Left ventricle myocardium inferior (tissue), 1 donor: ENCODE measurements at regions not wholly inside any gene's neighbourhood (a gene's known extent, or its start where the extent isn't known, plus 50 kb on each side); places are given as distances from the start of the nearest gene placed in this dataset.
A peak's percentile ranks its signal among the peaks of the same experiment; 100 is the strongest.

Experiments
- DNase-seq: peaks from one replicate; pipeline ENCODE4 v3.0.0-alpha.2; 2020
- H3K27ac ChIP-seq: fragments of 200-600 bp; replicated peaks from 2 replicates; pipeline ENCODE4 v1.8.0; 2021
- H3K27me3 ChIP-seq: fragments of 200-600 bp; 2 replicates; pipeline ENCODE4 v1.8.0; 2021; ENCODE audit warnings: low read depth
- H3K36me3 ChIP-seq: fragments of 200-600 bp; 2 replicates; pipeline ENCODE4 v1.8.0; 2021
- H3K4me1 ChIP-seq: fragments of 200-600 bp; 2 replicates; pipeline ENCODE4 v1.8.0; 2021
- H3K4me3 ChIP-seq: fragments of 200-600 bp; 2 replicates; pipeline ENCODE4 v1.8.0; 2021; ENCODE audit warnings: mild to moderate bottlenecking, moderate library complexity
- H3K9me3 ChIP-seq: fragments of 200-600 bp; replicated peaks from 2 replicates; pipeline ENCODE4 v1.8.0; 2021
- intact Hi-C: fragments of 100-400 bp; cut with micrococcal nuclease; formaldehyde crosslinking; loops from one replicate; pipeline ENCODE4 v1.11.0; 2022
- TF ChIP-seq, protein P1 (sequence below): fragments of 200-600 bp; IDR thresholded peaks from 2 replicates; pipeline ENCODE4 v1.8.0; 2021; ENCODE audit warnings: antibody characterized with exemption, mild to moderate bottlenecking, borderline replicate concordance
- donor health status: DM: no; HTN: yes; CAD: no; lungs with severe emphysema.

DNA sequence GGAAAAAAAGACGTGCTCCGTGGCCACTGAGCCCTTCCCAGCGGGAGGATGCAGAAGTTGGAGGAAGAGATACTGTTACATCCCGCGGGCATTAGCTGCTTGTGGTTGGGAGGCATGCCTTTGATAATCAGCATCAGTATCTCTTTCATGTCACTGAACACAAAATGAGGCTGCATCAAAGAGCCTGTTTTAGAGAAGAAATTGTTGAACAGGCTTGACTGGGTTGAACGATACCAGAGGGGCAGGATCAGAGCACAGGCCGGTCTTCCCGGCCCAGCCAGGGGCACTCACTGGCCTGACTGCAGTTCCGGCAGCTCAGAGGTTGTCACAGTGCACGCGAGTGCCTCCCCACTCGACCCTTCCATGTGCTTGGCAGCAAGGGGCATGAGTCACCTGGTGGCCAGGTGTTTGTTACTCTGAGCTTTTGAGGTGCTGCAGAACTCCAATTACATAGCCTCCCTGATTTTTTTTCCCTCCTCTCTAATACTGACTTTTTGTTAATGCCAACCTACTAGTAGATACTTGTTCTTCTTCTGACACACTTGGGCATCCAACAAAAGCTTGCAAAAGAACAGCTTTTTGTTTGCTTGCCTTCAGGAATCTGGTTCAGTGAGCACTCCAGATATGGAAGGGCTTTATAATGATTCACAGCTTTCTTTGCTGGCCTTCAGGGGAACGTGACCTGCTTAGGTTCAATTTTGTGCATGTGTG, 121.6 kb downstream of the VAPA start:
- intact Hi-C loops = no loop called here

DNA sequence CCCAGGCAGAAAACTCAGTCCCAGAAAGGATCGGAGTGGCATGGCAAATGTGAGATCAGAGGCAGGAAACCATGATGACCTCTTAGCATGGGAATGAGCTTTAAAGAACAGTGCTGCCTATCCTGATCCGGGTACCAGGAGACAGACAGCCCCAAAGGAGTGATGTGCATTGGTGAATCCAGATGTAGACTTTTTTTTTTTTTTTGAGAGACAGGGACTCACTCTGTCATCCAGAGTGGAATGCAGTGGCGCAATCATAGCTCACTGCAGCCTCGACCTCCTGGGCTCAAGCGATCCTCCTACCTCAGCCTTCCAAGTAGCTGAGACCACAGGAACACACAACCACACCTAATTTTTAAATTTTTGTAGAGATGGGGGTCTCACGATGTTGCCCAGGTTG, 122.7 kb downstream of the VAPA start:
- H3K9me3 ChIP-seq = peaks cover 5% of the 10 kb centered on the region
- H3K36me3 ChIP-seq = no peaks in the 10 kb centered on the region
- TF ChIP-seq, protein P1, sequence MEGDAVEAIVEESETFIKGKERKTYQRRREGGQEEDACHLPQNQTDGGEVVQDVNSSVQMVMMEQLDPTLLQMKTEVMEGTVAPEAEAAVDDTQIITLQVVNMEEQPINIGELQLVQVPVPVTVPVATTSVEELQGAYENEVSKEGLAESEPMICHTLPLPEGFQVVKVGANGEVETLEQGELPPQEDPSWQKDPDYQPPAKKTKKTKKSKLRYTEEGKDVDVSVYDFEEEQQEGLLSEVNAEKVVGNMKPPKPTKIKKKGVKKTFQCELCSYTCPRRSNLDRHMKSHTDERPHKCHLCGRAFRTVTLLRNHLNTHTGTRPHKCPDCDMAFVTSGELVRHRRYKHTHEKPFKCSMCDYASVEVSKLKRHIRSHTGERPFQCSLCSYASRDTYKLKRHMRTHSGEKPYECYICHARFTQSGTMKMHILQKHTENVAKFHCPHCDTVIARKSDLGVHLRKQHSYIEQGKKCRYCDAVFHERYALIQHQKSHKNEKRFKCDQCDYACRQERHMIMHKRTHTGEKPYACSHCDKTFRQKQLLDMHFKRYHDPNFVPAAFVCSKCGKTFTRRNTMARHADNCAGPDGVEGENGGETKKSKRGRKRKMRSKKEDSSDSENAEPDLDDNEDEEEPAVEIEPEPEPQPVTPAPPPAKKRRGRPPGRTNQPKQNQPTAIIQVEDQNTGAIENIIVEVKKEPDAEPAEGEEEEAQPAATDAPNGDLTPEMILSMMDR = no peak
- peaks cover 33% of the 10 kb centered on the region for H3K4me1 ChIP-seq
- no peak overlapping the region for H3K4me3 ChIP-seq
- intact Hi-C loops = no loop called here
- H3K27me3 ChIP-seq = no peaks in the 10 kb centered on the region
- DNase-seq = no peak
- H3K27ac ChIP-seq = peak overlapping the region; percentile 50

More for the DNA sequence above, 121.6 kb downstream of the VAPA start:
- no peak for DNase-seq
- H3K27me3 ChIP-seq = no peaks in the 10 kb centered on the region
- no peaks in the 10 kb centered on the region for H3K36me3 ChIP-seq
- peak overlapping the region; percentile 50 for H3K27ac ChIP-seq
- no peak overlapping the region for H3K4me3 ChIP-seq
- TF ChIP-seq, protein P1 = no peak
- H3K4me1 ChIP-seq = peaks cover 23% of the 10 kb centered on the region
- H3K9me3 ChIP-seq = no peaks in the 10 kb centered on the region

DNA sequence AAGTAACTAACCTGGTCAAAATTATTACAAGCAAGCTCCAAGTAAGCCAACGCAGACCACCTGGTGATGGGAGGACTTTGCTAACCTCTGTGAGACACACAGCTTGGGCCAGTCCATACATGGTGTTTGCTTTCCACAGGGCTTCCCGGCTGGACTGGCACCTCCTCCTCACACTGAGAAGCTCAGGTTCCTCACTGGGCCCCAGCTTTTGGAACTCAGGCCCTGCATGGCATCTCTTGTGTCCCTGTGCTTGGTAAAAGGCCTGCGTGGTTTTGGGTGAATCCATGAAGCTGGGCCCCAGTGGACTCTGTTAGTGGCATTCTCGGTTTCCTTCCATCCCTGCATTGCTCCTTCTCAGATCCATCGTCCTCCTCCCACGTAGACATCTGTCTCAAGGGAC, 123.4 kb downstream of the VAPA start:
- TF ChIP-seq, protein P1 = no peak
- H3K36me3 ChIP-seq = no peaks in the 10 kb centered on the region
- peaks cover 35% of the 10 kb centered on the region for H3K4me1 ChIP-seq
- H3K27me3 ChIP-seq = no peaks in the 10 kb centered on the region
- no peak for DNase-seq
- H3K9me3 ChIP-seq = peaks cover 12% of the 10 kb centered on the region
- no peak overlapping the region for H3K4me3 ChIP-seq
- no peak overlapping the region for H3K27ac ChIP-seq
- intact Hi-C loops = no loop called here

DNA sequence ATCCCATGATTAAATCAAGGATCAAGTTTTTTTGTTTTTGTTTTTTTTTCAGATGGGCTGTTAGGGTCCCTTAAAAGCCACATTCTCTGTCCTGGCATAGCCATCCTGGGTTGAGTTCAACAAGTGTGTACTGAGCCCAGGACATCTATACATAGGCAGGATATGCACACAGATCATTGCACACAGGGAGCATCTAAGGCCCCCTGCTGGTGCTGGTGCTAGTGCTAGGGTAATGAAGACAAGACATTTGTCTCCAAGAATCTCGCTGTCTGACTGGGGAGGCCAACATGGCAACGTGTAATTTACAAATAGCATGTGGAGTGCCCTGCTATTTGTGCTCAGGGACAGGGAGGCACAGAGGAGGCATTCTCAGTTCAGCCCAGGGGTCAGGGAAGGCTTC, 124.5 kb downstream of the VAPA start:
- intact Hi-C loops = no loop called here
- H3K36me3 ChIP-seq = no peaks in the 10 kb centered on the region
- no peak for DNase-seq
- H3K4me1 ChIP-seq = peaks cover 24% of the 10 kb centered on the region
- H3K9me3 ChIP-seq = peaks cover 23% of the 10 kb centered on the region
- peak overlapping the region; percentile 81 for H3K27ac ChIP-seq
- TF ChIP-seq, protein P1 = no peak
- H3K4me3 ChIP-seq = no peak overlapping the region
- H3K27me3 ChIP-seq = no peaks in the 10 kb centered on the region

DNA sequence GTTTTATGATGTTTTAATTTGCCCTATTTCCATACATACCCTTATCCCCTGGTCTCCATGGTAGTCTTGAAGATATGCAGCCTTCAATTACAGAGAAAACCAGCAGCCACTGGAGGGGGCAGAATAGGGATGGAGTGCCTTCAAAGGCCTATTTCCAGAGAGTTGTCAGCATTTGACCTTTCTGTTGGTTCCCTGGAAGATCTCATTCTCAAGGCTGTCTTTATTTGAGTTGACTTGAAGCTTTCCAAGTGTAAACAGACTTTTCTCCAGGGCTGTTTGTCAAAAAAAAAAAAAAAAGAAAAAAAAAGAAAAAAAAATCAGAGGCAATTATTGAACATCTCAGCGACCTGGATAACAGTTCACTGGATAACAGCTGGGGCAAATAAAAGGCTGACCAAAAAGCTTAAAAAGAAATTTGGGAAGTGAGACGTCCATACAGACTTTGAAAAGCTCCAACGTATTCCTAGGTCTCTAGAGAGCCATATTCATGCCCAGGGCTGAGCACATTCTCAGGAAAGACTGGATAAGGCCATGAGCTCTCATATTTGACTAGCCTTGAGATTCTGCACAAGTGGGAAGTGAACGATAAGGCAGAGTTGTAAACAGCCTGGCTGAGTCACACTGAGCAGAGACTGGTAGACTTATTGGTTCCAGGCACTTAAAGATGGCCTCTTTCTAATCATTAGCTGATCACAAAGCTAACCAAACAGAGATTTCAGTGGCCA, 126.6 kb downstream of the VAPA start:
- no peak for DNase-seq
- H3K36me3 ChIP-seq = no peaks in the 10 kb centered on the region
- H3K4me1 ChIP-seq = peaks cover 24% of the 10 kb centered on the region
- peak overlapping the region; percentile 81 for H3K27ac ChIP-seq
- no peak overlapping the region for H3K4me3 ChIP-seq
- intact Hi-C loops = no loop called here
- TF ChIP-seq, protein P1 = no peak
- H3K9me3 ChIP-seq = peaks cover 31% of the 10 kb centered on the region
- no peaks in the 10 kb centered on the region for H3K27me3 ChIP-seq
